K562 (cell line): ENCODE measurements at regions not wholly inside any gene's neighbourhood (a gene's known extent, or its start where the extent isn't known, plus 50 kb on each side); places are given as distances from the start of the nearest gene placed in this dataset.

Experiments
- ATAC-seq: fragments of 200-7000 bp; cut with Tn5 transposase; 3 replicates; pipeline ENCODE4 v1.9.1; 2020; ENCODE audit warnings: moderate library complexity
- BruUV-seq: library from RNA; stranded (reverse); fragments of 400-500 nt; replicated peaks from 2 replicates; lab custom pipeline; 2021; lab: Mats Ljungman, UMichigan
- CTCF ChIA-PET: fragments of 300-600 bp; formaldehyde crosslinking; extraction: SDS; loops from one replicate; lab custom pipeline; 2021; ENCODE audit warnings: low intra/inter-chr PET ratio; lab: Yijun Ruan, JAX
- POLR2A ChIA-PET: fragments of 300-600, 350-650 bp; sonication (Branson Sonifier 250); formaldehyde crosslinking; extraction: SDS; loops from one replicate; lab custom pipeline; 2021; ENCODE audit warnings: antibody characterized with exemption, inconsistent platforms; lab: Yijun Ruan, JAX
- DNase-seq, 4 experiments: peaks; one replicate each; pipeline versions ENCODE4 v3.0.0 to v3.0.0-alpha.2; 2011 to 2018; ENCODE audit warnings: low spot score in 3 of 4, mixed read lengths in 3 of 4; ENCODE audit errors: extremely low read depth in 1 of 4
- FAIRE-seq: peaks from 2 replicates; lab custom pipeline; 2011; peaks lifted over from hg19 to GRCh38; lab: Jason Lieb, UNC
- H2AFZ ChIP-seq: 2 replicates; pipeline ENCODE4 v1.6.0; 2011; ENCODE audit warnings: low read depth, low read length, control low read depth, inconsistent platforms
- H3K27ac ChIP-seq: fragments of 200-600 bp; 3 replicates; pipeline ENCODE4 v1.8.0; 2011; ENCODE audit warnings: low read depth, mild to moderate bottlenecking, control low read depth, inconsistent platforms, low read length, moderate library complexity, mixed read lengths; ENCODE audit errors: extremely low read depth
- H3K27me3 ChIP-seq, 2 experiments: fragments of 300-600 bp in 1 of 2; 2 replicates in 1 of 2; 3 replicates in 1 of 2; pipeline versions ENCODE4 v1.6.0 to v1.8.0; 2011; ENCODE audit warnings: inconsistent platforms in 2 of 2, low read length in 2 of 2, mild to moderate bottlenecking in 1 of 2, mixed read lengths in 1 of 2, moderate library complexity in 1 of 2; ENCODE audit not compliant: control insufficient read depth in 2 of 2, insufficient read depth in 2 of 2
- H3K36me3 ChIP-seq: fragments of 300-600 bp; 3 replicates; pipeline ENCODE4 v1.8.0; 2011; ENCODE audit warnings: mild to moderate bottlenecking, low read length, inconsistent platforms; ENCODE audit not compliant: control insufficient read depth, insufficient read depth
- H3K4me1 ChIP-seq, 2 experiments: fragments of 200-600 bp in 1 of 2; replicated peaks in 1 of 2; 2 replicates in 1 of 2; 3 replicates in 1 of 2; pipeline versions ENCODE4 v1.5.1 to v1.8.0; 2011; ENCODE audit warnings: inconsistent platforms in 2 of 2, low read length in 2 of 2, mild to moderate bottlenecking in 1 of 2, mixed read lengths in 1 of 2, moderate library complexity in 1 of 2; ENCODE audit not compliant: control insufficient read depth in 2 of 2, insufficient read depth in 2 of 2
- H3K4me2 ChIP-seq: 2 replicates; pipeline ENCODE4 v1.6.1; 2011; ENCODE audit warnings: low read length, control low read depth, inconsistent platforms, mixed read lengths; ENCODE audit not compliant: insufficient read depth
- H3K4me3 ChIP-seq: fragments of 200-600 bp; sonication (generic), shearing (Covaris generic); 2 replicates; pipeline ENCODE4 v1.5.1; 2016; ENCODE audit warnings: control low read depth, inconsistent platforms
- H3K79me2 ChIP-seq: fragments of 200-600 bp; 3 replicates; pipeline ENCODE4 v1.8.0; 2011; ENCODE audit warnings: low read length, inconsistent platforms; ENCODE audit not compliant: control insufficient read depth, insufficient read depth
- H3K9ac ChIP-seq, 2 experiments: 2 replicates each; pipeline versions ENCODE4 v1.6.0 to v1.6.1; 2011; ENCODE audit warnings: low read depth in 2 of 2, low read length in 2 of 2, control low read depth in 1 of 2, inconsistent platforms in 1 of 2, mild to moderate bottlenecking in 1 of 2, mixed read lengths in 1 of 2; ENCODE audit not compliant: insufficient read depth in 1 of 2
- H3K9me1 ChIP-seq: one replicate; pipeline ENCODE4 v1.6.0; 2011; ENCODE audit warnings: inconsistent platforms, mild to moderate bottlenecking, low read length, moderate library complexity; ENCODE audit not compliant: control insufficient read depth, insufficient read depth
- H3K9me3 ChIP-seq: replicated peaks from 2 replicates; pipeline ENCODE4 v1.5.1; 2011; ENCODE audit warnings: low read depth, low read length, inconsistent platforms; ENCODE audit not compliant: control insufficient read depth, insufficient read depth
- H4K20me1 ChIP-seq: replicated peaks from 2 replicates; pipeline ENCODE4 v1.6.1; 2011; ENCODE audit warnings: low read length, inconsistent platforms, mixed read lengths; ENCODE audit not compliant: control insufficient read depth, insufficient read depth
- CBX2 ChIP-seq: fragments of 200-600 bp; sonication (generic); IDR thresholded peaks from one replicate; pipeline ENCODE4 v1.6.1; 2012; ENCODE audit warnings: mild to moderate bottlenecking, low read length, inconsistent platforms; ENCODE audit not compliant: insufficient read depth, poor library complexity, severe bottlenecking
- ELK3 ChIP-seq: fragments of 450-650 bp; formaldehyde crosslinking; IDR thresholded peaks from 2 replicates; pipeline ENCODE4 v1.4.0; 2020; ENCODE audit warnings: mild to moderate bottlenecking
- ETV6 ChIP-seq, 3 experiments: fragments of 150-350 bp in 1 of 3; sonication (generic) in 1 of 3; formaldehyde crosslinking in 1 of 3; IDR thresholded peaks; 2 replicates each; pipeline versions ENCODE4 v1.6.1 to v1.8.0; 2014 to 2022; ENCODE audit warnings: borderline replicate concordance in 2 of 3, low read depth in 2 of 3, antibody characterized with exemption in 1 of 3, low read length in 1 of 3, mild to moderate bottlenecking in 1 of 3, missing genetic modification reagents in 1 of 3
- FIP1L1 ChIP-seq: fragments of 200-400 bp; formaldehyde crosslinking; IDR thresholded peaks from 2 replicates; pipeline ENCODE4 v1.6.1; 2018; ENCODE audit warnings: mild to moderate bottlenecking, low read depth, low read length; ENCODE audit not compliant: poor library complexity, severe bottlenecking
- HNRNPK ChIP-seq: fragments of 200-400 bp; formaldehyde crosslinking; IDR thresholded peaks from one replicate; pipeline ENCODE4 v1.6.1; 2018; ENCODE audit warnings: mild to moderate bottlenecking, low read depth, low read length; ENCODE audit not compliant: poor library complexity, severe bottlenecking
- NR2C1 ChIP-seq, 2 experiments: fragments of 450-650 bp; IDR thresholded peaks; 2 replicates each; pipeline ENCODE4 v1.6.1; 2017; ENCODE audit warnings: mild to moderate bottlenecking in 2 of 2, antibody characterized with exemption in 1 of 2, inconsistent platforms in 1 of 2, missing compliant biosample characterization in 1 of 2, missing genetic modification characterization in 1 of 2
- POLR3A ChIP-seq: IDR thresholded peaks from 2 replicates; pipeline ENCODE4 v1.6.1; 2011; ENCODE audit warnings: borderline replicate concordance, mild to moderate bottlenecking, moderate library complexity; ENCODE audit not compliant: insufficient read length, insufficient read depth; ENCODE audit errors: extremely low read depth
- SAFB ChIP-seq: fragments of 200-400 bp; formaldehyde crosslinking; IDR thresholded peaks from 2 replicates; pipeline ENCODE4 v1.6.1; 2017; ENCODE audit warnings: low read depth, low read length, borderline replicate concordance
- SMARCE1 ChIP-seq: fragments of 450-650 bp; IDR thresholded peaks from 2 replicates; pipeline ENCODE4 v1.7.1; 2016; ENCODE audit warnings: mild to moderate bottlenecking
- SMC3 ChIP-seq: conservative IDR thresholded peaks from 2 replicates; pipeline ENCODE4 v1.6.1; 2011; ENCODE audit warnings: low read depth, low read length, improper control_type of control experiment; ENCODE audit not compliant: insufficient read depth
- SP1 ChIP-seq: sonication (generic); formaldehyde crosslinking; IDR thresholded peaks from 2 replicates; pipeline ENCODE4 v1.8.1; 2022; ENCODE audit warnings: mild to moderate bottlenecking, missing genetic modification reagents
- TBP ChIP-seq: optimal IDR thresholded peaks from 2 replicates; pipeline ENCODE3; 2011; ENCODE audit warnings: low read depth, low read length, improper control_type of control experiment
- TRIM24 ChIP-seq, 2 experiments: fragments of 450-650 bp; IDR thresholded peaks; 2 replicates each; pipeline ENCODE4 v1.6.1; 2016
- YY1 ChIP-seq, 3 experiments: IDR thresholded peaks; 2 replicates each; pipeline ENCODE4 v1.6.1; 2011; ENCODE audit warnings: low read length in 2 of 3, mild to moderate bottlenecking in 2 of 3, moderate library complexity in 2 of 3, borderline replicate concordance in 1 of 3, control low read depth in 1 of 3, low read depth in 1 of 3; ENCODE audit not compliant: insufficient read depth in 3 of 3, insufficient replicate concordance in 2 of 3, control insufficient read depth in 1 of 3, insufficient read length in 1 of 3; ENCODE audit errors: extremely low read depth in 1 of 3
- ZNF133 ChIP-seq: fragments of 250-450 bp; sonication (Bioruptor Pico); IDR thresholded peaks from 2 replicates; pipeline ENCODE4 v1.4.0; 2020; ENCODE audit warnings: mild to moderate bottlenecking
- WGBS: fragments of 100-300 bp; shearing (Covaris generic); methylation state at CpG from one replicate; pipeline ENCODE4 v1.1.6; 2016; ENCODE audit warnings: low coverage, mixed read lengths; ENCODE audit not compliant: insufficient coverage; ENCODE audit errors: missing lambda C conversion rate; 5-methylcytosine and 5-hydroxymethylcytosine counted together
- in situ Hi-C: fragments of 300-500 bp; cut with MboI; formaldehyde crosslinking; loops from 4 replicates; pipeline ENCODE4 v1.15.0; 2018; ENCODE audit warnings: inconsistent platforms, mixed read lengths
- intact Hi-C: fragments of 100-400 bp; cut with micrococcal nuclease; formaldehyde crosslinking; loops from 2 replicates; pipeline ENCODE4 v1.14.2; 2022
- TF ChIP-seq, protein P1 (sequence below): sonication (generic); formaldehyde crosslinking; IDR thresholded peaks from 2 replicates; pipeline ENCODE4 v1.8.1; 2023; ENCODE audit warnings: missing genetic modification reagents, mild to moderate bottlenecking, borderline replicate concordance

GRCh38 chr2:74748665-74749064 lies 85.3 kb upstream of the HK2 start:
- ATAC-seq (no peak), DNase-seq (no peak), FAIRE-seq (no peak)
- Histone ChIP-seq H3K36me3 (no peaks in the 10 kb centered on the region), H3K27me3 (peaks cover 13 to 27% of the 10 kb centered on the region in 2 experiments; a peak in 4 of 5 replicates), H3K27ac (no peak overlapping the region), H2AFZ (no peak overlapping the region), H3K79me2 (no peaks in the 10 kb centered on the region), H3K4me2 (no peak overlapping the region), H3K9ac (no peak overlapping the region), H3K9me3 (no peaks in the 10 kb centered on the region), H4K20me1 (0 out of 2 replicates have a peak, but pooled peaks cover 4% of the 10 kb centered on the region), H3K9me1 (no peaks in the 10 kb centered on the region), H3K4me1 (no peaks in the 10 kb centered on the region), H3K4me3 (no peak overlapping the region)
- intact Hi-C loops (no loop called here), in situ Hi-C loops (no loop called here)
- WGBS: 0% methylated on average over 3 of the region's 3 CpGs
- CTCF ChIA-PET: no interaction called here
- POLR2A ChIA-PET: no interaction called here
- no TSS peak for BruUV-seq
- TF ChIP-seq HNRNPK: no peak
- no peak for TF ChIP-seq POLR3A
- TF ChIP-seq NR2C1 (IDR thresholded peaks at IDR 0.05): no peak
- TF ChIP-seq NR2C1 (tag; IDR thresholded peaks at IDR 0.05): no peak
- no peak for TF ChIP-seq FIP1L1
- TF ChIP-seq YY1 (IDR thresholded peaks at IDR 0.05; ENCODE audit: borderline replicate concordance in 1 of 3, control insufficient read depth in 1 of 3, extremely low read depth in 1 of 3, insufficient read depth in 3 of 3, insufficient read length in 1 of 3, insufficient replicate concordance in 2 of 3, low read depth in 1 of 3, low read length in 2 of 3): no peak
- TF ChIP-seq ETV6 (IDR thresholded peaks at IDR 0.05; ENCODE audit: borderline replicate concordance in 1 of 2, low read depth in 2 of 2, low read length in 1 of 2): no peak
- TF ChIP-seq ETV6 (CRISPR knock-in tag; IDR thresholded peaks at IDR 0.05; ENCODE audit: borderline replicate concordance): no peak
- no peak for TF ChIP-seq ZNF133
- no peak for TF ChIP-seq ELK3 (CRISPR knock-in tag)
- TF ChIP-seq TBP: no peak
- TF ChIP-seq CBX2: no peak
- no peak for TF ChIP-seq SMC3
- no peak for TF ChIP-seq SP1 (CRISPR knock-in tag)
- TF ChIP-seq, protein P1, sequence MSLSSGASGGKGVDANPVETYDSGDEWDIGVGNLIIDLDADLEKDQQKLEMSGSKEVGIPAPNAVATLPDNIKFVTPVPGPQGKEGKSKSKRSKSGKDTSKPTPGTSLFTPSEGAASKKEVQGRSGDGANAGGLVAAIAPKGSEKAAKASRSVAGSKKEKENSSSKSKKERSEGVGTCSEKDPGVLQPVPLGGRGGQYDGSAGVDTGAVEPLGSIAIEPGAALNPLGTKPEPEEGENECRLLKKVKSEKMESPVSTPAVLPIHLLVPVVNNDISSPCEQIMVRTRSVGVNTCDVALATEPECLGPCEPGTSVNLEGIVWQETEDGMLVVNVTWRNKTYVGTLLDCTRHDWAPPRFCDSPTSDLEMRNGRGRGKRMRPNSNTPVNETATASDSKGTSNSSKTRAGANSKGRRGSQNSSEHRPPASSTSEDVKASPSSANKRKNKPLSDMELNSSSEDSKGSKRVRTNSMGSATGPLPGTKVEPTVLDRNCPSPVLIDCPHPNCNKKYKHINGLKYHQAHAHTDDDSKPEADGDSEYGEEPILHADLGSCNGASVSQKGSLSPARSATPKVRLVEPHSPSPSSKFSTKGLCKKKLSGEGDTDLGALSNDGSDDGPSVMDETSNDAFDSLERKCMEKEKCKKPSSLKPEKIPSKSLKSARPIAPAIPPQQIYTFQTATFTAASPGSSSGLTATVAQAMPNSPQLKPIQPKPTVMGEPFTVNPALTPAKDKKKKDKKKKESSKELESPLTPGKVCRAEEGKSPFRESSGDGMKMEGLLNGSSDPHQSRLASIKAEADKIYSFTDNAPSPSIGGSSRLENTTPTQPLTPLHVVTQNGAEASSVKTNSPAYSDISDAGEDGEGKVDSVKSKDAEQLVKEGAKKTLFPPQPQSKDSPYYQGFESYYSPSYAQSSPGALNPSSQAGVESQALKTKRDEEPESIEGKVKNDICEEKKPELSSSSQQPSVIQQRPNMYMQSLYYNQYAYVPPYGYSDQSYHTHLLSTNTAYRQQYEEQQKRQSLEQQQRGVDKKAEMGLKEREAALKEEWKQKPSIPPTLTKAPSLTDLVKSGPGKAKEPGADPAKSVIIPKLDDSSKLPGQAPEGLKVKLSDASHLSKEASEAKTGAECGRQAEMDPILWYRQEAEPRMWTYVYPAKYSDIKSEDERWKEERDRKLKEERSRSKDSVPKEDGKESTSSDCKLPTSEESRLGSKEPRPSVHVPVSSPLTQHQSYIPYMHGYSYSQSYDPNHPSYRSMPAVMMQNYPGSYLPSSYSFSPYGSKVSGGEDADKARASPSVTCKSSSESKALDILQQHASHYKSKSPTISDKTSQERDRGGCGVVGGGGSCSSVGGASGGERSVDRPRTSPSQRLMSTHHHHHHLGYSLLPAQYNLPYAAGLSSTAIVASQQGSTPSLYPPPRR (CRISPR knock-in tag): no peak
- no peak for TF ChIP-seq SMARCE1
- no peak for TF ChIP-seq SAFB
- TF ChIP-seq TRIM24 (IDR thresholded peaks at IDR 0.05): no peak
